DMS53 treated with DMSO at 0.1 percent for 48 hours (cell line): ENCODE measurements at regions not wholly inside any gene's neighbourhood (a gene's known extent, or its start where the extent isn't known, plus 50 kb on each side); places are given as distances from the start of the nearest gene placed in this dataset.

ENCODE experiments used
- DNase-seq: peaks from one replicate; lab custom pipeline; 2025; ENCODE audit not compliant: unreplicated experiment; lab: John Stamatoyannopoulos, UW

GRCh38 chr13:84917252-84917878 lies 881.9 kb downstream of the SLITRK6 start:
- DNase-seq = peak; percentile 7

- no peak for DNase-seq
Observed at GRCh38 chr13:84912720-84913119, 886.5 kb downstream of the SLITRK6 start.

- no peak for DNase-seq
Observed at GRCh38 chr13:84910423-84910822, 888.8 kb downstream of the SLITRK6 start.

GRCh38 chr13:84903391-84903790 lies 895.8 kb downstream of the SLITRK6 start:
- no peak for DNase-seq

- no peak for DNase-seq
Observed at GRCh38 chr13:84902243-84902642, 897.0 kb downstream of the SLITRK6 start.

- peak; percentile 3 for DNase-seq
Observed at GRCh38 chr13:84896128-84896527, 903.1 kb downstream of the SLITRK6 start.

- no peak for DNase-seq
Observed at GRCh38 chr13:84894749-84895148, 904.5 kb downstream of the SLITRK6 start.

- DNase-seq = no peak
Observed at GRCh38 chr13:84885868-84886267, 913.4 kb downstream of the SLITRK6 start.

GRCh38 chr13:84873951-84874350 lies 925.3 kb downstream of the SLITRK6 start:
- no peak for DNase-seq

GRCh38 chr13:84870190-84870589 lies 929.0 kb downstream of the SLITRK6 start:
- DNase-seq = no peak

GRCh38 chr13:84867246-84867645 lies 932.0 kb downstream of the SLITRK6 start:
- DNase-seq = no peak

GRCh38 chr13:84865783-84866221 lies 933.4 kb downstream of the SLITRK6 start:
- DNase-seq = no peak

- DNase-seq = no peak
Observed at GRCh38 chr13:84864341-84864740, 934.9 kb downstream of the SLITRK6 start.

GRCh38 chr13:84847107-84847506 lies 952.1 kb downstream of the SLITRK6 start:
- DNase-seq = no peak

- no peak for DNase-seq
Observed at GRCh38 chr13:84845907-84846619, 953.2 kb downstream of the SLITRK6 start.

- no peak for DNase-seq
Observed at GRCh38 chr13:84844473-84844872, 954.7 kb downstream of the SLITRK6 start.

GRCh38 chr13:84843368-84843767 lies 955.9 kb downstream of the SLITRK6 start:
- DNase-seq = no peak

GRCh38 chr13:84834201-84834600 lies 951.9 kb upstream of the SLITRK1 start:
- DNase-seq = no peak

GRCh38 chr13:84831666-84832657 lies 949.7 kb upstream of the SLITRK1 start:
- no peak for DNase-seq

GRCh38 chr13:84823528-84823927 lies 941.3 kb upstream of the SLITRK1 start:
- no peak for DNase-seq

- DNase-seq = no peak
Observed at GRCh38 chr13:84821261-84821660, 939.0 kb upstream of the SLITRK1 start.
